ENCODE measurements at regions not wholly inside any gene's neighbourhood (a gene's known extent, or its start where the extent isn't known, plus 50 kb on each side); places are given as distances from the start of the nearest gene placed in this dataset.

DNA sequence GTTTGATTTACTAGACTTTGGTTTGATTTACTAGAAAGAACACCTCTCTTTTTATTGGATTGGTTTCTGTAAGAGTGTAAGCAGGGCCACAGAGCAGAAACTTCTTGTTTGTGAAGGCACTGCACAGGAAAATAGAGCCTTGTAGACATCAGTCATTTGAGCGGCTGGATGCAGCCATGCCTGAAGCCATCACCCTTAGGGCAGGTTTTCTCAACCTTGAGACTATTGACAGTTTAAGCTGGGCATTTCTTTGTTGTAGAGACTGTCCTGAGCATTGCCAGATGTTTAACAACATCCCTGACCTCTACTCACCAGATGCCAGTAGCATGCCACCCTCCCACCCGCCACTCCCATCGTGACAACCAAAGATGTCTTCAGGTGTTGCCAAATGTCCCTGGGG, 130.2 kb upstream of the SULF2 start:
- TF ChIP-seq CTCF (IDR thresholded peaks at IDR 0.05) (no peak), POLR2A (IDR thresholded peaks at IDR 0.05) (no peak)

All from esophagus squamous epithelium (tissue), 4 donors.